A549 (cell line): ENCODE measurements at regions not wholly inside any gene's neighbourhood (a gene's known extent, or its start where the extent isn't known, plus 50 kb on each side); places are given as distances from the start of the nearest gene placed in this dataset.

Source experiments
- ATAC-seq, 2 experiments: fragments of 200-7000 bp in 1 of 2; fragments of >200 bp in 1 of 2; cut with Nextera tagmentation in 1 of 2; cut with Tn5 transposase in 1 of 2; 3 replicates each; pipeline versions ENCODE4 v1.8.0 to v1.9.1; 2018 to 2020; ENCODE audit warnings: mild to moderate bottlenecking in 1 of 2, moderate library complexity in 1 of 2
- CTCF ChIA-PET: fragments of 300-600 bp; sonication (Branson Sonifier 250); formaldehyde crosslinking; extraction: SDS; loops from one replicate; lab custom pipeline; 2021; ENCODE audit warnings: antibody characterized with exemption, inconsistent platforms; lab: Yijun Ruan, JAX
- POLR2A ChIA-PET: fragments of 350-600 bp; formaldehyde crosslinking; extraction: SDS; loops from one replicate; lab custom pipeline; 2021; ENCODE audit warnings: antibody characterized with exemption, inconsistent platforms; lab: Yijun Ruan, JAX
- DNase-seq, 2 experiments: peaks; one replicate each; pipeline versions ENCODE4 v3.0.0 to v3.0.0-alpha.2; 2011 to 2016; ENCODE audit warnings: low read depth in 1 of 2, low spot score in 1 of 2
- FAIRE-seq: peaks from 2 replicates; lab custom pipeline; 2011; peaks lifted over from hg19 to GRCh38; lab: Jason Lieb, UNC
- H3K27ac ChIP-seq, 2 experiments: fragments of >200 bp; sonication (Bioruptor Twin); formaldehyde crosslinking; 3 replicates each; pipeline ENCODE4 v1.5.1; 2016 to 2017
- H3K4me1 ChIP-seq: fragments of >200 bp; sonication (Bioruptor Twin); formaldehyde crosslinking; 3 replicates; pipeline ENCODE4 v1.6.1; 2016
- H3K4me2 ChIP-seq: fragments of >200 bp; sonication (Bioruptor Twin); formaldehyde crosslinking; 3 replicates; pipeline ENCODE4 v1.6.1; 2016
- H3K4me3 ChIP-seq: fragments of >200 bp; sonication (Bioruptor Twin); formaldehyde crosslinking; 3 replicates; pipeline ENCODE4 v1.5.1; 2016
- H3K9me3 ChIP-seq: fragments of >200 bp; sonication (Bioruptor Twin); formaldehyde crosslinking; 3 replicates; pipeline ENCODE4 v1.6.1; 2016
- EHF ChIP-seq: fragments of 250-450 bp; sonication (Bioruptor Pico); IDR thresholded peaks from 2 replicates; pipeline ENCODE4 v1.5.0; 2020; ENCODE audit warnings: mild to moderate bottlenecking
- EHMT2 ChIP-seq: fragments of 200-600 bp; sonication (generic); IDR thresholded peaks from 2 replicates; pipeline ENCODE4 v1.6.1; 2016; ENCODE audit warnings: antibody characterized with exemption, low read depth, mild to moderate bottlenecking, moderate library complexity
- FOSB ChIP-seq: fragments of 250-450 bp; sonication (Bioruptor Pico); IDR thresholded peaks from 2 replicates; pipeline ENCODE4 v1.5.0; 2020; ENCODE audit warnings: mild to moderate bottlenecking, moderate library complexity
- FOSL2 ChIP-seq, 2 experiments: fragments of 450-650 bp in 1 of 2; fragments of >200 bp in 1 of 2; sonication (Bioruptor Twin) in 1 of 2; formaldehyde crosslinking; IDR thresholded peaks; 2 replicates each; pipeline versions ENCODE4 v1.5.0 to v1.6.1; 2016 to 2020; ENCODE audit warnings: mild to moderate bottlenecking in 1 of 2, moderate library complexity in 1 of 2
- HDAC2 ChIP-seq: fragments of 200-600 bp; sonication (generic); IDR thresholded peaks from 2 replicates; pipeline ENCODE4 v1.6.1; 2016
- HOXA7 ChIP-seq: fragments of 250-450 bp; sonication (Bioruptor Pico); IDR thresholded peaks from 2 replicates; pipeline ENCODE4 v1.5.0; 2020; ENCODE audit warnings: mild to moderate bottlenecking, moderate library complexity
- HOXB13 ChIP-seq: fragments of 250-450 bp; sonication (Bioruptor Pico); IDR thresholded peaks from 2 replicates; pipeline ENCODE4 v1.5.0; 2020; ENCODE audit warnings: low read depth, mild to moderate bottlenecking, moderate library complexity
- HOXB5 ChIP-seq: fragments of 250-450 bp; sonication (Bioruptor Pico); IDR thresholded peaks from 2 replicates; pipeline ENCODE4 v1.5.0; 2020; ENCODE audit warnings: mild to moderate bottlenecking, moderate library complexity
- KDM5A ChIP-seq: fragments of 200-600 bp; sonication (generic); IDR thresholded peaks from 2 replicates; pipeline ENCODE4 v1.6.1; 2016; ENCODE audit warnings: antibody characterized with exemption, mild to moderate bottlenecking
- MAZ ChIP-seq: fragments of 150-350 bp; IDR thresholded peaks from 2 replicates; pipeline ENCODE4 v1.6.1; 2014; ENCODE audit warnings: antibody characterized with exemption, low read depth, low read length, borderline replicate concordance
- NPAS2 ChIP-seq: fragments of 250-450 bp; sonication (Bioruptor Pico); IDR thresholded peaks from 2 replicates; pipeline ENCODE4 v1.8.0; 2022; ENCODE audit warnings: mild to moderate bottlenecking, moderate library complexity, borderline replicate concordance
- POLR2AphosphoS2 ChIP-seq: conservative IDR thresholded peaks from 2 replicates; pipeline ENCODE4 v1.6.1; 2012; ENCODE audit warnings: low read length, improper control_type of control experiment, inconsistent platforms
- RARB ChIP-seq: fragments of 250-450 bp; sonication (Bioruptor Pico); IDR thresholded peaks from 2 replicates; pipeline ENCODE4 v1.8.0; 2021; ENCODE audit warnings: mild to moderate bottlenecking, moderate library complexity
- RFX5 ChIP-seq: fragments of 450-650 bp; IDR thresholded peaks from 2 replicates; pipeline ENCODE4 v1.7.1; 2014; ENCODE audit warnings: antibody characterized with exemption, mild to moderate bottlenecking, moderate library complexity
- ZFP36 ChIP-seq: fragments of 450-650 bp; IDR thresholded peaks from 2 replicates; pipeline ENCODE4 v1.6.1; 2014; ENCODE audit warnings: borderline replicate concordance; ENCODE audit not compliant: partially characterized antibody
- WGBS: methylation state at CpG from one replicate; pipeline ENCODE4 v1.1.6; 2017; ENCODE audit errors: missing lambda C conversion rate; 5-methylcytosine and 5-hydroxymethylcytosine counted together
- TF ChIP-seq, protein P1 (sequence below): fragments of 450-650 bp; IDR thresholded peaks from 2 replicates; pipeline ENCODE4 v1.6.1; 2014; ENCODE audit warnings: antibody characterized with exemption
- TF ChIP-seq, protein P2 (sequence below): fragments of 200-600 bp; sonication (generic); IDR thresholded peaks from 2 replicates; pipeline ENCODE4 v1.6.1; 2016; ENCODE audit warnings: antibody characterized with exemption, mild to moderate bottlenecking, moderate library complexity

DNA sequence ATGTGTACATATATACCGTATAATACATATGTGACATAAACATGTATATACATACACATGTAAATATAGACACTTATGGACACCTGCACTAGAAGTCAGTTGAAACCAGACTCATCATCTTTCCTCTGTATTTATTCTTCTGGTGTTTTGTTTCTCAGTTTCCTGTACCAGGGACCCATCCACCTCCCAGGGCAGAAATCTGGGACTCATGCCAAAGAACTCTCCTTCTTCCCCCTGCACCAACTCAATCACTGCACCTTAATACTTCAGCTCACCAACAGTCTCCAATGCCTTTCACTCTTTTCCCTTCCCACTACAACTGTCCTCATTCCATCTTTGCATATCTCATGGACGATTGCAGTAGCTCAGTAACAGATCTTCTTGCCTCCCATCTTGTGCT, 428.0 kb downstream of the FBXO15 start:
- POLR2A ChIA-PET = interaction anchor here (0.6 kb wide), 1 partner anchor 25 kb away, joined by 3 read pairs; no protein-coding TSS in a partner anchor
- 40% methylated on average over 2 of the region's 2 CpGs for WGBS
- no peak overlapping the region for H3K4me3 ChIP-seq
- H3K4me2 ChIP-seq = no peak overlapping the region
- FAIRE-seq = no peak
- H3K9me3 ChIP-seq = no peaks in the 10 kb centered on the region
- H3K27ac ChIP-seq = no peak overlapping the region
- no peaks in the 10 kb centered on the region; the same call in 2 of the 3 replicates for H3K4me1 ChIP-seq
- CTCF ChIA-PET = no interaction called here
- ATAC-seq = no peak
- DNase-seq = no peak
- no peak for TF ChIP-seq POLR2AphosphoS2

DNA sequence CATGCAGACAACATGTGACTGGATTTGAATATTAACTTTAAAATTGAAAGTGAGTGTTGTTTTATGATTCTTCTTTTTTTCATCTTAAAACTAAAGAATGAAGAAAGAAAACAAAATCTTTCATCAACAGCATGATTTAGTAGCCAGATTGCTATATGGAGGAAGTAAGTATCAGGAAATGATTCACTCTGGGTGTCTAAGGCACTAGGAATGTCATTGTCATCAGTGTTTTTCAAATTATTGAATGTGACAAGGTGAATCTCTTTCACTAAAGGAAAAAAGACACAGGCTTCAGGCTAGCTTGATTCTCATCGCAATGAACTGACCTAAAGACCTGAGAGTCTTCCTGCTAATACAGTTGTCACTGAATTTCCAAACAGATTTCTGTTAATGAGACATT, 430.1 kb downstream of the FBXO15 start:
- H3K9me3 ChIP-seq = no peaks in the 10 kb centered on the region
- H3K4me2 ChIP-seq = no peak overlapping the region
- WGBS = 61% methylated on average over 1 of the region's 1 CpG
- ChIA-PET CTCF (no interaction called here), POLR2A (no interaction called here)
- no peak for TF ChIP-seq EHMT2
- no peak for TF ChIP-seq HOXB5 (CRISPR knock-in tag)
- TF ChIP-seq, protein P1, sequence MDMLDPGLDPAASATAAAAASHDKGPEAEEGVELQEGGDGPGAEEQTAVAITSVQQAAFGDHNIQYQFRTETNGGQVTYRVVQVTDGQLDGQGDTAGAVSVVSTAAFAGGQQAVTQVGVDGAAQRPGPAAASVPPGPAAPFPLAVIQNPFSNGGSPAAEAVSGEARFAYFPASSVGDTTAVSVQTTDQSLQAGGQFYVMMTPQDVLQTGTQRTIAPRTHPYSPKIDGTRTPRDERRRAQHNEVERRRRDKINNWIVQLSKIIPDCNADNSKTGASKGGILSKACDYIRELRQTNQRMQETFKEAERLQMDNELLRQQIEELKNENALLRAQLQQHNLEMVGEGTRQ = no peak
- no peak for TF ChIP-seq EHF
- no peak for TF ChIP-seq ZFP36
- no peak for TF ChIP-seq FOSL2 (IDR thresholded peaks at IDR 0.05)
- 0 out of 2 replicates have a peak, but pooled peaks have one; percentile 25 for TF ChIP-seq FOSL2 (CRISPR knock-in tag; IDR thresholded peaks at IDR 0.05)
- no peak for TF ChIP-seq RARB (CRISPR knock-in tag)
- no peak for TF ChIP-seq NPAS2 (CRISPR knock-in tag)
- no peak for DNase-seq
- ATAC-seq = no peak
- no peaks in the 10 kb centered on the region; the same call in 2 of the 3 replicates for H3K4me1 ChIP-seq
- FAIRE-seq = no peak
- no peak overlapping the region for H3K4me3 ChIP-seq
- H3K27ac ChIP-seq = no peak overlapping the region

DNA sequence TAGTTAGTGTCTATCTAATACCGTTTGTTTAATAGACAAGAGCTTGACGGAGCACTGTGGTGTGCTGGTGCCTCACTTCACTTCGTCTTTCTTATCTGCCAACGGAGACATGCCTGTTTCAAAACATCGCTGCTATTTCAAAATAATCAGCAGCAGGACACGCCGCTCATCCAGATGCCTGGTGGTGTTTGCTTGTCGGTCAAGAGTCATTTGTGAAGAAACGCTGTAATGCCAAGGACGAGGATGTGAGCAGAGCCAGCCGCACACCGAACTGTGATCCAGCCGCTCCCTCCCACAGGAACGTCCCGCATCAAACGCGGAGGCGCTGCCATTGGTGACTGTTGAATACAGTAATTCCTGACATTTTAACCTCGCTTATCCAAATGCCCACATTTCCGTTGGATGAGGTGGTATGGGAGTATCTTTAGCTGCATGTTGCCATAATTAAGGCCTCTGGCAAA, 432.4 kb downstream of the FBXO15 start:
- peak; percentile 50 to 66; a peak in 5 of 6 replicates for ATAC-seq
- TF ChIP-seq, protein P2, sequence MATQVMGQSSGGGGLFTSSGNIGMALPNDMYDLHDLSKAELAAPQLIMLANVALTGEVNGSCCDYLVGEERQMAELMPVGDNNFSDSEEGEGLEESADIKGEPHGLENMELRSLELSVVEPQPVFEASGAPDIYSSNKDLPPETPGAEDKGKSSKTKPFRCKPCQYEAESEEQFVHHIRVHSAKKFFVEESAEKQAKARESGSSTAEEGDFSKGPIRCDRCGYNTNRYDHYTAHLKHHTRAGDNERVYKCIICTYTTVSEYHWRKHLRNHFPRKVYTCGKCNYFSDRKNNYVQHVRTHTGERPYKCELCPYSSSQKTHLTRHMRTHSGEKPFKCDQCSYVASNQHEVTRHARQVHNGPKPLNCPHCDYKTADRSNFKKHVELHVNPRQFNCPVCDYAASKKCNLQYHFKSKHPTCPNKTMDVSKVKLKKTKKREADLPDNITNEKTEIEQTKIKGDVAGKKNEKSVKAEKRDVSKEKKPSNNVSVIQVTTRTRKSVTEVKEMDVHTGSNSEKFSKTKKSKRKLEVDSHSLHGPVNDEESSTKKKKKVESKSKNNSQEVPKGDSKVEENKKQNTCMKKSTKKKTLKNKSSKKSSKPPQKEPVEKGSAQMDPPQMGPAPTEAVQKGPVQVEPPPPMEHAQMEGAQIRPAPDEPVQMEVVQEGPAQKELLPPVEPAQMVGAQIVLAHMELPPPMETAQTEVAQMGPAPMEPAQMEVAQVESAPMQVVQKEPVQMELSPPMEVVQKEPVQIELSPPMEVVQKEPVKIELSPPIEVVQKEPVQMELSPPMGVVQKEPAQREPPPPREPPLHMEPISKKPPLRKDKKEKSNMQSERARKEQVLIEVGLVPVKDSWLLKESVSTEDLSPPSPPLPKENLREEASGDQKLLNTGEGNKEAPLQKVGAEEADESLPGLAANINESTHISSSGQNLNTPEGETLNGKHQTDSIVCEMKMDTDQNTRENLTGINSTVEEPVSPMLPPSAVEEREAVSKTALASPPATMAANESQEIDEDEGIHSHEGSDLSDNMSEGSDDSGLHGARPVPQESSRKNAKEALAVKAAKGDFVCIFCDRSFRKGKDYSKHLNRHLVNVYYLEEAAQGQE = no peak
- TF ChIP-seq ZFP36 = no peak
- no peak for TF ChIP-seq KDM5A
- TF ChIP-seq HDAC2 = no peak
- TF ChIP-seq, protein P1 = no peak
- TF ChIP-seq RFX5 = no peak
- TF ChIP-seq MAZ = no peak
- TF ChIP-seq HOXA7 (CRISPR knock-in tag) = no peak
- no peak for TF ChIP-seq HOXB13 (CRISPR knock-in tag)
- no peak for TF ChIP-seq FOSB (CRISPR knock-in tag)
- POLR2A ChIA-PET = interaction anchor here (1.1 kb wide), 1 partner anchor 457 kb away, joined by 3 read pairs; no protein-coding TSS in a partner anchor
- Histone ChIP-seq H3K4me1 (no peaks in the 10 kb centered on the region; the same call in 2 of the 3 replicates), H3K4me2 (peak overlapping the region; percentile 50), H3K9me3 (no peaks in the 10 kb centered on the region), H3K4me3 (peak overlapping the region; percentile 0; the same call in 1 of the 3 replicates), H3K27ac (no peak overlapping the region)
- CTCF ChIA-PET = interaction anchor here (1.4 kb wide), 1 partner anchor 145 kb away, joined by 3 read pairs; no protein-coding TSS in a partner anchor
- FAIRE-seq = no peak
- 9% methylated on average over 20 of the region's 20 CpGs for WGBS
- peak in 1 of 2 experiments; percentile 12 for DNase-seq
